NCI-H82 treated with DMSO at 0.1 percent for 48 hours (cell line): ENCODE measurements at regions not wholly inside any gene's neighbourhood (a gene's known extent, or its start where the extent isn't known, plus 50 kb on each side); places are given as distances from the start of the nearest gene placed in this dataset.

Experiments
- DNase-seq: peaks from one replicate; lab custom pipeline; 2025; ENCODE audit not compliant: unreplicated experiment; lab: John Stamatoyannopoulos, UW

DNA sequence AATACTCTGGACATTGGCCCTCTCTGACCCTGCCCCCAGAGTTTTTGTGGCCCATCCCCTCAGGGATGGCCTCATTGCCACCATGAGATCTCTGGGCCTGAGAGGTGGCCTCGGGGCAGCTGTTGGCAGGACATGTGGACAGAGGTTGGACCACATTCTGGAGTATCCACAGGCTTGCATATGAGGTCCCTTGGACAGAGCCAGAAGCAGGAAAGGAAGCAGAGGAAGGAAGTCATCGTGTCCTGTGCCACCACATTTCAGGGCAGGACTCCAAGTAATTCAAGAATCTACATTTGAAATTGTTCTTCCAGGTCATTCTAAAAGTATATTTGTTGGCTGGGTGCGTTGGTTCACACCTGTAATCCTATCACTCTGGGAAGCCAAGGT is 95.9 kb upstream of the PPP2R5A start:
- no peak for DNase-seq

- DNase-seq, result no peak
Measured at GRCh38 chr1:212190169-212190568, 95.0 kb upstream of the PPP2R5A start.

GRCh38 chr1:212192261-212192998 is 92.8 kb upstream of the PPP2R5A start:
- no peak for DNase-seq

GRCh38 chr1:212196355-212196754 is 88.9 kb upstream of the PPP2R5A start:
- no peak for DNase-seq

GRCh38 chr1:212201461-212201860 is 83.7 kb upstream of the PPP2R5A start:
- no peak for DNase-seq

- peak; percentile 24 for DNase-seq
Measured at GRCh38 chr1:212203630-212204029, 81.6 kb upstream of the PPP2R5A start.

GRCh38 chr1:212205006-212205405 is 80.2 kb upstream of the PPP2R5A start:
- peak; percentile 80 for DNase-seq

DNA sequence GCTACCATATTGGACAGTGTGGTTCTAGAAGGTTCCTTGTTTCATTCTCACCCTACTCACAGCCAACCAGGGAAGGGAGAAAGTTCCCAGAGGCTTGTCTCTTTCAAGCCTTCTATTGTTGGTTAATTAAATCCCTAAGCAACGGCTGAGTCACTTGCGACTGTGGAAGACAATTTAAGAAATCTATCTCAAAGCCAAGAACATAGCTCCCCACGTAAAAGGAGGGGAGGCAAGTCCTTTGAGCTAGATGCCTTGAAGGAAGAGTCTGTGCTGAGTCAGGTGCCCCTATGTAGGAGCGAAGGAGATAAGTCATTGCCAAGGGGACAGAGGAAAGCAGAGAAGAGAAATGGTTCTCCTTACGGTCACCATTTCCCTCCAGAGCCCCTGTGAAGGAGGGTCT is 79.4 kb upstream of the PPP2R5A start:
- DNase-seq, result no peak

DNA sequence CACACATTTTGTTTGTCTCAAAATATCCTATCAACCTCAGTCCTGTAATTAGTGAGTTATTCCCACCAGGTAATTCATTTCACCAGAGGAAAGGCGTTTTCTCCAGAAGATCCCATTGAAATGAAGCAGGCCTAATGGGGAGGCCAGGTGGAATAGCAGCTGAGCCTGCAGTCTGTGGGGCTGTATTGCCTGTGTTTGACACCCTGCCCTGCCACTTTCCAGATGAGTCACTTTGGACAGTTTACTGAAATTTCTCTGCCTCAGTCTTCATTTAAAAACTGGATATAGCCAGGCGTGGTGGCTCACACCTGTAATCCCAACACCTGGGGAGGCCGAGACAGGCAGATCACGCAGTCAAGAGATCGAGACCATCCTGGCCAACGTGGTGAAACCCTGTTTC is 78.1 kb upstream of the PPP2R5A start:
- DNase-seq, result no peak

- DNase-seq, result no peak
Measured at GRCh38 chr1:212207822-212208520, 77.2 kb upstream of the PPP2R5A start.

DNA sequence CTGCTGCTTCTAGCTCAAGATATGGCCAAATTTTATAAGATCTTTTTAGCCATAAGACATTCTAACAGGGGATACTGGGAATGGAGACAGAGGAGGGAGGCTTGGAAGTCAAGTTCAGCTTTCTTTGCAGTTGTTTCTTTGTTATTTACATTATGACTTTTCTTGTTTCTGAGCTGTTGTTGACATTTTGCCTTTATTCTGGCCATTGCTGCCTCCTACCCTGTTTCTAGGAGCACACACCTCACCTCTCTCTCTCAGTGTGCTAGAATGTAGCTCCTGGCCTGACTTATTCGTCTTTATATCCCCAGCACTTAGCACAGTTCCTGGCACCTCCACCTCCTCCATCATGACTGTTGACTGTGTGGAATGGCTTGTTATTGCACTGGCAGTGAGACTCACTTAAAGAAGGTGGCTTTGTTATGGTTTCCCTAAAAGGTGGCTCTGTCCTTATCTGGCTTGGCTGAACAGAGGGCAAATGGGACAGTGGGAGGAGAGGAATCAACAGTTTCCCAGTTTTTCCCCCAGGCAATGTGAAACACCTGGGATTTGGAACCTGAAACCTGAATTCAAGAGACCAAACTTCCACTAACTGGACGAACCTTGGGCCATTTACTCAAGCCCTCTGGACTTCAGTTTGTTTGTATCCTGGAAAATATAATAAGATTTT is 76.1 kb upstream of the PPP2R5A start:
- no peak for DNase-seq

DNA sequence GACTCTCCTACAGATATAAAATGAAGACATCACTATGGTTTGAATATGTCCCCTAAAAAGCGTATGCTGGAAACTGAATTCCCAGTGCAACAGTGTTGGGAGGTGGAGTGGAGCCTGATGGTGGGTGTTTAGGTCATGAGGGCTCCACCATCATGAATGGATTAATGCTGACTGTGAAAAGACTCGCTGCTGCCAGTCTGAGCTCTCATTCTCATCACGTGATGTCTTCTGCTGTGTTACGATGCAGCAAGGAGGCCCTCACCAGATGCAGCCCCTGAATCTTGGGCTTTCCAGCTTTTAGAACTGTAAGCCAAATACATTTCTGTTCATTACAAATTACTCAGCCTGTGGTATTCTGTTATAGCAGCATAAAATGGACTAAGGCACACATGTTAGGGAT is 73.8 kb upstream of the PPP2R5A start:
- DNase-seq, result no peak

GRCh38 chr1:212212343-212212742 is 72.9 kb upstream of the PPP2R5A start:
- DNase-seq, result no peak

DNA sequence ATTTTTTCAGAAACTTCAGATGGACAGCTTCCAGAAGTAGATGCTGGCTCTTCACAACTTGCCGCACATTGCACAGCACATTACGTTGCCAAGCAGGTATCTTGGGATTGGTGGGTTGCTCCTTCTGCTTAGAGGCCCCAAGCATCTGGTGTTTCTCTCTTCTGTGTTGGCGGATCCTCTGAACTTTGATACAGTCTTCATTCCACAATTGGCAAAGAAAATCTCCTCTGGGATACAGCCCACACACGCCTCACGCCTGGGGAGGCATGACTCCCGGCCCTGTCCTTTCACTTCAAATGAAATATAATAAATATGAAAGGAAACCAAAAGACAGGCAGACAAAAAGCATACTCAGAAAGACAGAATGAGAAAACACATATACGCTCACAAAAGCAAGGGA is 72.3 kb upstream of the PPP2R5A start:
- DNase-seq, result no peak

GRCh38 chr1:212213784-212214183 is 71.4 kb upstream of the PPP2R5A start:
- DNase-seq, result no peak

DNA sequence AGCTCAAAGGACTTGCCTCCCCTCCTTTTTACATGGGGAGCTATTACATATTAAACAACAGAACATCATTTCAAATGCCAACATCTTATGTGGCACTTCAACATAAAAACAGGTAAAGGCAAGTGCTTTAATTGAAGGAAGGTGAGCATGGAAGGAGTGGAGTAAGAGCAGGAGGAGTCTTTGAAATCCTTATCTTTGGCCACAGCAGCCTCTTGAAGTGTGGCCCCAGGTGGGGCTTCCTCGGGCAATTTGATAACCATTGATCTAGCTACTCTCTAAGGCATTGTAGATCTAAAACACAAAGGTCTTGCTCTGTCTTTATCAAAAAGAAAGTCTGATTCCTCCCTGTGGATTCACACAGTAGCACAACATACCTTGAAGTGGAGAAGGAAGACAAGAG is 70.9 kb upstream of the PPP2R5A start:
- DNase-seq, result no peak

GRCh38 chr1:212215910-212216309 is 69.3 kb upstream of the PPP2R5A start:
- DNase-seq, result peak; percentile 100

- no peak for DNase-seq
Measured at GRCh38 chr1:212217633-212218032, 67.6 kb upstream of the PPP2R5A start.

GRCh38 chr1:212218065-212218464 is 67.1 kb upstream of the PPP2R5A start:
- DNase-seq, result no peak

- no peak for DNase-seq
Measured at GRCh38 chr1:212218911-212219310, 66.3 kb upstream of the PPP2R5A start.

GRCh38 chr1:212219679-212220463 is 65.3 kb upstream of the PPP2R5A start:
- peak; percentile 87 for DNase-seq
